Vagina (tissue), 2 donors: ENCODE measurements at regions not wholly inside any gene's neighbourhood (a gene's known extent, or its start where the extent isn't known, plus 50 kb on each side); places are given as distances from the start of the nearest gene placed in this dataset.

ENCODE experiments used
- CTCF ChIP-seq, 3 experiments: fragments of 450-650 bp in 2 of 3; fragments of 200-600 bp in 1 of 3; sonication (generic) in 1 of 3; IDR thresholded peaks; one replicate each; pipeline ENCODE4 v1.5.1; 2017 to 2019; ENCODE audit warnings: antibody characterized with exemption in 3 of 3, mild to moderate bottlenecking in 2 of 3, moderate library complexity in 2 of 3
- POLR2A ChIP-seq, 2 donors: fragments of 450-650 bp; IDR thresholded peaks; one replicate each; pipeline ENCODE4 v1.6.1; 2017; ENCODE audit warnings: antibody characterized with exemption in 2 of 2, mild to moderate bottlenecking in 2 of 2, moderate library complexity in 2 of 2

DNA sequence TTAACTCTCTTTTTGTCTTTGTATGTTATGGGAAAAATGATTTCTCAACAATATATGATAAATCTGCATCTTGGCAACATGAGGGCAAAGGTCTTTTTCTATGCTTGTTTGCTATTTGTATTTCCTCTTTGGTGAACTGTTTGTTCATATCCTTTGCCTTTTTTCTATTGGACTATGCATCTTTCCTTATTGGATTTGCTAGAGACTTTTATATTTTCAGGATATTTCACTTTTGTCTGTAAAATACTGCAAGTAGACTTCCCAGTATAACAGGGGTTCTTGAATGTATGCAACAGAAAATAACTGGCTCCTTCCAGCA lies 69.4 kb upstream of the SSBP2 start:
- TF ChIP-seq POLR2A (IDR thresholded peaks at IDR 0.05) (no peak), CTCF (IDR thresholded peaks at IDR 0.05) (no peak)
